HL-60 (cell line): ENCODE measurements at regions not wholly inside any gene's neighbourhood (a gene's known extent, or its start where the extent isn't known, plus 50 kb on each side); places are given as distances from the start of the nearest gene placed in this dataset.
"Not testable (repeated sequence)": the region's sequence is repeated elsewhere in the genome, so short reads cannot be mapped to it uniquely, and the experiment has no call there.

Experiments used
- DNase-seq, 2 experiments: peaks; one replicate each; pipeline ENCODE4 v3.0.0-alpha.2; 2010 to 2020; ENCODE audit warnings: low read depth in 1 of 2, low spot score in 1 of 2
- H3K27ac ChIP-seq: fragments of 250-450 bp; sonication (Bioruptor Pico); replicated peaks from 2 replicates; pipeline ENCODE4 v1.5.1; 2020; ENCODE audit warnings: mild to moderate bottlenecking, moderate library complexity
- H3K27me3 ChIP-seq: fragments of 250-450 bp; sonication (Bioruptor Pico); 2 replicates; pipeline ENCODE4 v1.5.1; 2021; ENCODE audit warnings: mild to moderate bottlenecking, moderate library complexity; ENCODE audit not compliant: insufficient read depth, poor library complexity, severe bottlenecking
- H3K4me3 ChIP-seq: replicated peaks from 2 replicates; pipeline ENCODE4 v1.5.1; 2011; ENCODE audit warnings: mild to moderate bottlenecking, control low read depth, low read length; ENCODE audit not compliant: insufficient read depth
- GABPA ChIP-seq: IDR thresholded peaks from 2 replicates; pipeline ENCODE4 v1.6.1; 2012; ENCODE audit warnings: low read depth
- POLR2AphosphoS5 ChIP-seq: IDR thresholded peaks from 2 replicates; pipeline ENCODE4 v1.6.1; 2012; ENCODE audit warnings: low read depth
- SPI1 ChIP-seq: IDR thresholded peaks from 2 replicates; pipeline ENCODE4 v1.6.1; 2012; ENCODE audit warnings: low read depth, mild to moderate bottlenecking, borderline replicate concordance
- TF ChIP-seq, protein P1 (sequence below): IDR thresholded peaks from one replicate; pipeline ENCODE4 v1.5.1; 2011; ENCODE audit warnings: low read length, control low read depth, inconsistent platforms; ENCODE audit not compliant: insufficient read depth
- TF ChIP-seq, protein P2 (sequence below): IDR thresholded peaks from 2 replicates; pipeline ENCODE4 v1.6.1; 2012; ENCODE audit warnings: low read depth; ENCODE audit not compliant: insufficient replicate concordance

DNA sequence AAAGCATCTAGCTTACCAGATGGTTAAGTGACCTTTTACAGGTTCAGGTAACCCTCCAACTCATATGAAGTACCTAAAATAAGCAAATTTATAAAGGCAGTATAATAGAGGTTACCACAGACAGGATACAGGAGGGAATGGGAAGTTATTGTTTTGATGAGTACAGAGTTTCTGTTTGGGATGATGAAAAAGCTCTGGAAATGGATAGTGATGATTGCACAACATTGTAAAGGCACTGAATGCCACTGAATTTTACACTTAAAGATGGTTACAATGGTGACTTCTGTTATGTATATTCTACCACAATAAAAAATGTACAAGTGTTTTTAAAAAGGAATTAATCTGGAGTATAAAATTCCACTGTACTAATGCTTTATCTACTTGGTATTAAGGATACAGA is 75.0 kb upstream of the NIPBL start:
- H3K27me3 ChIP-seq = no peaks in the 10 kb centered on the region
- no peak overlapping the region for H3K4me3 ChIP-seq
- DNase-seq = no peak
- TF ChIP-seq, protein P1, sequence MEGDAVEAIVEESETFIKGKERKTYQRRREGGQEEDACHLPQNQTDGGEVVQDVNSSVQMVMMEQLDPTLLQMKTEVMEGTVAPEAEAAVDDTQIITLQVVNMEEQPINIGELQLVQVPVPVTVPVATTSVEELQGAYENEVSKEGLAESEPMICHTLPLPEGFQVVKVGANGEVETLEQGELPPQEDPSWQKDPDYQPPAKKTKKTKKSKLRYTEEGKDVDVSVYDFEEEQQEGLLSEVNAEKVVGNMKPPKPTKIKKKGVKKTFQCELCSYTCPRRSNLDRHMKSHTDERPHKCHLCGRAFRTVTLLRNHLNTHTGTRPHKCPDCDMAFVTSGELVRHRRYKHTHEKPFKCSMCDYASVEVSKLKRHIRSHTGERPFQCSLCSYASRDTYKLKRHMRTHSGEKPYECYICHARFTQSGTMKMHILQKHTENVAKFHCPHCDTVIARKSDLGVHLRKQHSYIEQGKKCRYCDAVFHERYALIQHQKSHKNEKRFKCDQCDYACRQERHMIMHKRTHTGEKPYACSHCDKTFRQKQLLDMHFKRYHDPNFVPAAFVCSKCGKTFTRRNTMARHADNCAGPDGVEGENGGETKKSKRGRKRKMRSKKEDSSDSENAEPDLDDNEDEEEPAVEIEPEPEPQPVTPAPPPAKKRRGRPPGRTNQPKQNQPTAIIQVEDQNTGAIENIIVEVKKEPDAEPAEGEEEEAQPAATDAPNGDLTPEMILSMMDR = no peak
- no peak for TF ChIP-seq GABPA
- H3K27ac ChIP-seq = no peak overlapping the region

DNA sequence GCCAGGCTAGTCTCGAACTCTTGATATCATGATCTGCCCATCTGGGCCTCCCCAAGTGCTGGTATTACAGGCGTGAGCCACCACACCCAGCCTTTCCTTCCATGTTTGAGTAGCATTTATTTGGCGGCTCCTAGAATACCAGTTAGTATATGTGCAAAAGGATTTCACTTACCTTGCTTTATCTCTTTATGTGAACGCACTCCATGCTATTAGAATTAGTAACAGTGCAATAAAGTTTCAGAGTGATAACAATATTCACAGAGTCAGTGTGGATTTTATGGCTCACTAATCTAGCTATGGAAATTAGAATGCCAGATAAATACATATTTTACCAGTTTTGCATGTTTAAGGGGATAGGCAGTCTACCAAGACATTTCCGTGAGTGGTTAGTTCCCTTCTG is 74.4 kb upstream of the NIPBL start:
- no peak for DNase-seq
- no peak overlapping the region for H3K27ac ChIP-seq
- no peak overlapping the region for H3K4me3 ChIP-seq
- H3K27me3 ChIP-seq = no peaks in the 10 kb centered on the region
- TF ChIP-seq POLR2AphosphoS5 = no peak
- no peak for TF ChIP-seq SPI1

DNA sequence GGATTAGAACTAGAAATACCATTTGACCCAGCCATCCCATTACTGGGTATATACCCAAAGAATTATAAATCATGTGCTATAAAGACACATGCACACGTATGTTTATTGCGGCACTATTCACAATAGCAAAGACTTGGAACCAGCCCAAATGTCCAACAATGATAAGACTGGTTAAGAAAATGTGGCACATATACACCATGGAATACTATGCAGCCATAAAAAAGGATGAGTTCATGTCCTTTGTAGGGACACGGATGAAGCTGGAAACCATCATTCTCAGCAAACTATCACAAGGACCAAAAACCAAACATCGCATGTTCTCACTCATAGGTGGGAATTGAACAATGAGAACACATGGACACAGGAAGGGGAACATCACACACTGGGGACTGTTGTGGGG is 63.3 kb upstream of the NIPBL start:
- not testable (repeated sequence) for H3K27ac ChIP-seq, H3K4me3 ChIP-seq, DNase-seq, H3K27me3 ChIP-seq

DNA sequence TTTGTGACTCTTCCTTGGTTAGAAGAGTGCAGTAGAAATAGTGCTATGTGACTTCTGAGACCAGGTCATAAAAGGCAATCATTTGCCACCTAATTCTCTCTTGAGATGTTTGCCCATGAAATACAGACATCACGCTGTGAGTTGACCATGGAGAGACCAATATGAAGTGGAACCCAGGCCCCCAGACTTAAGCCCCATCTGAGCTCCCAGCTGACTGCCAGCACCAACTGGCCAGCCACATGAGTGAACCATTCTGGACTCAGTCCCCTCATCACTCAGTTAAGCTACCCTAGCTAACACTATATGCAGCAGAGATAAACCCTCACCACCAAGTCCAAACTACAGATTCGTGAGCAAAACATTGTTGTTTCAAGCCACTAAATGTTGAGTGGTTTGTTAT is 60.7 kb upstream of the NIPBL start:
- Histone ChIP-seq H3K27me3 (no peaks in the 10 kb centered on the region), H3K27ac (no peak overlapping the region), H3K4me3 (no peak overlapping the region)
- no peak for DNase-seq
- no peak for TF ChIP-seq POLR2AphosphoS5
- no peak for TF ChIP-seq GABPA
- TF ChIP-seq, protein P2, sequence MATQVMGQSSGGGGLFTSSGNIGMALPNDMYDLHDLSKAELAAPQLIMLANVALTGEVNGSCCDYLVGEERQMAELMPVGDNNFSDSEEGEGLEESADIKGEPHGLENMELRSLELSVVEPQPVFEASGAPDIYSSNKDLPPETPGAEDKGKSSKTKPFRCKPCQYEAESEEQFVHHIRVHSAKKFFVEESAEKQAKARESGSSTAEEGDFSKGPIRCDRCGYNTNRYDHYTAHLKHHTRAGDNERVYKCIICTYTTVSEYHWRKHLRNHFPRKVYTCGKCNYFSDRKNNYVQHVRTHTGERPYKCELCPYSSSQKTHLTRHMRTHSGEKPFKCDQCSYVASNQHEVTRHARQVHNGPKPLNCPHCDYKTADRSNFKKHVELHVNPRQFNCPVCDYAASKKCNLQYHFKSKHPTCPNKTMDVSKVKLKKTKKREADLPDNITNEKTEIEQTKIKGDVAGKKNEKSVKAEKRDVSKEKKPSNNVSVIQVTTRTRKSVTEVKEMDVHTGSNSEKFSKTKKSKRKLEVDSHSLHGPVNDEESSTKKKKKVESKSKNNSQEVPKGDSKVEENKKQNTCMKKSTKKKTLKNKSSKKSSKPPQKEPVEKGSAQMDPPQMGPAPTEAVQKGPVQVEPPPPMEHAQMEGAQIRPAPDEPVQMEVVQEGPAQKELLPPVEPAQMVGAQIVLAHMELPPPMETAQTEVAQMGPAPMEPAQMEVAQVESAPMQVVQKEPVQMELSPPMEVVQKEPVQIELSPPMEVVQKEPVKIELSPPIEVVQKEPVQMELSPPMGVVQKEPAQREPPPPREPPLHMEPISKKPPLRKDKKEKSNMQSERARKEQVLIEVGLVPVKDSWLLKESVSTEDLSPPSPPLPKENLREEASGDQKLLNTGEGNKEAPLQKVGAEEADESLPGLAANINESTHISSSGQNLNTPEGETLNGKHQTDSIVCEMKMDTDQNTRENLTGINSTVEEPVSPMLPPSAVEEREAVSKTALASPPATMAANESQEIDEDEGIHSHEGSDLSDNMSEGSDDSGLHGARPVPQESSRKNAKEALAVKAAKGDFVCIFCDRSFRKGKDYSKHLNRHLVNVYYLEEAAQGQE = no peak
- TF ChIP-seq, protein P1 = no peak
- no peak for TF ChIP-seq SPI1

DNA sequence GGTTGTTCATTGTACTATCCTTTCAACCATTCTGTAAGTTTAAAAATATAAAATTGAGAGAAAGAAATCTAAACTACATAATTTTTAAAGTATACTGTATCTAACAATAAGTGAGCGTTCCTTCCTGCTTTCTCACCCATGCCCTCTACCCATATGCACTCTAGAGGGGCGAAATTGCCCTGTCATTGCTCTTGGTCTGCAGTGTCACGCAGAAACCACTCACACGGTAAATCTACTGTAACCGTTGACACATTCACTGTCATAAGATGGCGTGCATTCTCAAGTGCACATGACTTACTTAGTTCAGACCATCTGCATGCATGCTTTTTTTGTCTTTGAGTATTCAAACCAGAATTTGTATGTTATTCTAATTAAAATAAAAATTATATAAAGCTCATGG is 55.7 kb upstream of the NIPBL start:
- peak; percentile 8 to 91 for DNase-seq
- TF ChIP-seq POLR2AphosphoS5 (peak; percentile 39; the same call in 1 of the 2 replicates), GABPA (no peak), SPI1 (no peak)
- TF ChIP-seq, protein P2 = no peak
- no peaks in the 10 kb centered on the region for H3K27me3 ChIP-seq
- no peak overlapping the region for H3K4me3 ChIP-seq
- H3K27ac ChIP-seq = peak overlapping the region; percentile 67
